NB4 (cell line): ENCODE measurements at regions not wholly inside any gene's neighbourhood (a gene's known extent, or its start where the extent isn't known, plus 50 kb on each side); places are given as distances from the start of the nearest gene placed in this dataset.

Experiments
- DNase-seq: peaks from one replicate; pipeline ENCODE4 v3.0.0; 2010; ENCODE audit warnings: low read depth
- H3K4me3 ChIP-seq: one replicate; pipeline ENCODE4 v1.5.1; 2011; ENCODE audit warnings: mild to moderate bottlenecking, low read depth, low read length, moderate library complexity
- CTCF ChIP-seq: IDR thresholded peaks from one replicate; pipeline ENCODE4 v1.5.1; 2012; ENCODE audit warnings: low read depth, low read length
- MYC ChIP-seq: IDR thresholded peaks from 2 replicates; pipeline ENCODE4 v1.6.1; 2011; ENCODE audit warnings: low read depth, low read length
- POLR2A ChIP-seq: IDR thresholded peaks from 2 replicates; pipeline ENCODE4 v1.6.1; 2011; ENCODE audit warnings: mild to moderate bottlenecking; ENCODE audit not compliant: insufficient read length; ENCODE audit errors: extremely low read depth
- TF ChIP-seq, protein P1 (sequence below): IDR thresholded peaks from 2 replicates; pipeline ENCODE4 v1.6.1; 2011; ENCODE audit warnings: low read depth, low read length

DNA sequence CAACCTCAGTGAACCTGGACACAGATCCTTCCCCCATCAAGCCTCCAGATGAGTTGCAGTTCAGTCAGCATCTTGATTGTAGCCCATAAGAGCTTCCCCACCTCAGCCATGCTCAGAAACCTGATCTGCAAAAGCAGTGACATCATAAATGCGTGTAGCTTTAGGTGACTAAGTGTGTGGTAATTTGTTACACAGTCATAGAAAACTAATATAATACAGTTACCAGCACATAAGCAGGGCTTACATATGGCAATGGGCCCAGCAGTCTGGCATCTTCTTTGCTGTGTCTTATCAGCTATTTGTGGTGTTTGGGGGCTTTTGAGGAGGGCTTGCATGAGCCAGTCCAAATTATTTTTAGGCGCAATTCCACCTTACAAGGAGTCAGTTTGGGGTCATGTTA lies 807.0 kb downstream of the SLC4A3 start:
- TF ChIP-seq, protein P1, sequence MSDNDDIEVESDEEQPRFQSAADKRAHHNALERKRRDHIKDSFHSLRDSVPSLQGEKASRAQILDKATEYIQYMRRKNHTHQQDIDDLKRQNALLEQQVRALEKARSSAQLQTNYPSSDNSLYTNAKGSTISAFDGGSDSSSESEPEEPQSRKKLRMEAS, result no peak
- TF ChIP-seq CTCF (no peak), MYC (no peak), POLR2A (no peak)
- DNase-seq, result no peak

GRCh38 chr2:220437938-220438337 lies 810.5 kb downstream of the SLC4A3 start:
- DNase-seq, result no peak
- TF ChIP-seq, protein P1, result no peak
- TF ChIP-seq MYC (no peak), CTCF (no peak), POLR2A (no peak)
- H3K4me3 ChIP-seq, result no peak overlapping the region

More for the DNA sequence above, 807.0 kb downstream of the SLC4A3 start:
- H3K4me3 ChIP-seq, result no peak overlapping the region

- no peak overlapping the region for H3K4me3 ChIP-seq
- TF ChIP-seq MYC (no peak), POLR2A (no peak), CTCF (no peak)
- TF ChIP-seq, protein P1, result no peak
- DNase-seq, result no peak
Observed at GRCh38 chr2:220440731-220441130, 813.3 kb downstream of the SLC4A3 start.

DNA sequence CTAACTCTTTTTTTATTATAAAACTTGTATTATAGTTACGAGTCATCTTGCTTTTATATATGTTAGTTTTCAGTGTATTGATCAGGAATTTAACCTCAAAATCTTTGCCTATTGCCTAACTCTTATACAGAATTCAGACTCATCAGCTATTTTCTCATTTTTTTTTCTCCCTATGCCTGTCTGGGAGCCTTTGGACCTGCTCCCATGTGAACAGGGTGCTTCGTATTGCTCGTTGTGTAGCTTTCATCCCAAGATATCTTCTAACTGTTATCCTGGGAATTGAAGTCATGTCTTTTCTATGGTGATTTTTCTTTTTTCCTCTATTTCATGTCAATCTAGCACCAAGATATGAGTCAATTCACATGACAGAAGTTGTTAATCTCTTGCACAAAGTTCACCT lies 814.0 kb downstream of the SLC4A3 start:
- H3K4me3 ChIP-seq, result no peak overlapping the region
- DNase-seq, result no peak
- TF ChIP-seq, protein P1, result no peak
- TF ChIP-seq MYC (no peak), CTCF (no peak), POLR2A (no peak)

- DNase-seq, result no peak
- TF ChIP-seq, protein P1, result no peak
- TF ChIP-seq MYC (no peak), POLR2A (no peak), CTCF (no peak)
- no peak overlapping the region for H3K4me3 ChIP-seq
Observed at GRCh38 chr2:220442012-220442411, 814.6 kb downstream of the SLC4A3 start.

DNA sequence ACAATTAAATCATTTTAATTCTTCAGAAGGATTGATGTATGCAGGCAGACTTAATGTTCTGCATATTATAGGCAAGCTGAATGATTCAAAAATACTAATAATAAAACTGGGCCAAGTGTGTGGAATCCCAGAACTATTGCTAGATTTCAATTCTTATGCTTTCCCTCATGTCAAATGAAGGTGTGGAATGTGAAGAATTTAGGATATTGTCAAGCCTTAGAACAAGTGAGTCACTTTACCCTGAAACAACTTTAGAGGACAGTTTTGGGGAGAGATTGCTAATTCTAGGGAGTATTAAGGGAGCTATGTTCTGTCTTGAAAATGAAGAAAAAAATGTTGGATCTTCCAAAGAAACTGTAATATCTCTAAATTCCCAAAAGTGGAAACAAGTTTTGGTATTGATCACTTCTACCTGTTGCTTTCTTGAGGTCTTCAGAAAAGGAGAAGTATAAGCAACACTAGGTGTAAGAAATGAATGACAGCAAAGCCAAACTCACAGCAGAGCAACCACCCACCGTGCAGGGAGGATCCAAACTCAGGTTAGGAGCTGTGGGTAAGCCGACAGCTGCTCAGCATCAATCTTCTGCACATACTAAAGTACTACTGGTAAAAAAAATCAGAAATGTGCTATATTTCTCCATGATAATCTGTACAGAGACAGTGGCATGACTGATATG lies 818.1 kb downstream of the SLC4A3 start:
- no peak for TF ChIP-seq MYC
- TF ChIP-seq, protein P1, result no peak
- TF ChIP-seq CTCF, result no peak
- TF ChIP-seq POLR2A, result no peak
- H3K4me3 ChIP-seq, result no peak overlapping the region
- no peak for DNase-seq
